Left hindlimb (tissue), 1 donor: ENCODE measurements at regions not wholly inside any gene's neighbourhood (a gene's known extent, or its start where the extent isn't known, plus 50 kb on each side); places are given as distances from the start of the nearest gene placed in this dataset.
"Not testable (repeated sequence)": the region's sequence is repeated elsewhere in the genome, so short reads cannot be mapped to it uniquely, and the experiment has no call there.

Source experiments
- DNase-seq: peaks from one replicate; pipeline ENCODE4 v3.0.0-alpha.2; 2018

DNA sequence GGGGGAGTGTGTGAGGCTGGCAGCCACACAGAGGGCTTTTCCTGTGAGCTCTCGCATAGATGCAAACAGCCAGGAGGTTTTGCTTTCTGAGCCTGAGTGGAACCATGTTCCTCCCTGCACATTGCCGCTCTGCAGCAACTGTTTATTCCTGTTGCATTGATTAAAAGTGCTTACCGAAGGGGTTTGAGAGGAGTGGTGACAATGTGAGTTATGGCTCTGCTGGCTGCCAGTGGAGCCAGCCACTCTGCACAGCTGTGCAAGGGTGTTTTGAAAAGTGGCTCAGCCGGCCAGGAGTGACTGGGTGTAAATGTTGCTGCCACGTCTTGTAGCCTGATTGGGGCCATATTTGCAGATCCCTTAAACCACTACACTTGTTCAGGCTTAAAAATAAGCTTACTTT is 114.9 kb upstream of the EEF2KMT start:
- DNase-seq: not testable (repeated sequence)

DNA sequence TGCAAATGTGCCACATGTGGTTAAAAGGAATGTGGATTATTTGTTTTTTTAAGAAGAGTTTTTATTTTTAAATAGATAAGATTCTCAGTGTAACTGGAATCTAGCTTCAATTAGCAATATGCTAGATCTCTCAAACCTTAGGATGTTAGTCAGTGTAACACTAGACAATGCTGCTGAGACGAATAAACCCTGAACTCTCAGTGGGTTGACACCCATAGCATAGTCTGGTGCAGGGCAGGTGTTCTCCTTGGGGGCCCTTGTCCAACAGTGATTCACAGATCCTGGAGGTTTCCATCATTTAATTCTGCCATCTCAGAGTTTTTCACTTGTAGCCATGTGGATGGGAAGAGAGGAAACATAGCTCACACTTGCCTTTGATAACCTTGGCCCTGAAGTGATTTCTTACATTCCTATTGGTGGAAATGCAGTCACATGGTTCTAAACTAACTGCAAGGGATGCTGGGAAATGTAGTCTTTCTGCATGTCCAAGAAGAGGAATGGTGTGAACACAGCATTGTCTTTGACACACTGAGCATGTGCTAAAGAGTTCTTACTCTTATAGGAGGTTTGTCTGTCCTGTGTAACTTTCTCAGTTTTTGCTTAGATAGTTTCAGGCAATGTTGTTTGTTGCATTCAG is 110.4 kb upstream of the EEF2KMT start:
- not testable (repeated sequence) for DNase-seq

DNA sequence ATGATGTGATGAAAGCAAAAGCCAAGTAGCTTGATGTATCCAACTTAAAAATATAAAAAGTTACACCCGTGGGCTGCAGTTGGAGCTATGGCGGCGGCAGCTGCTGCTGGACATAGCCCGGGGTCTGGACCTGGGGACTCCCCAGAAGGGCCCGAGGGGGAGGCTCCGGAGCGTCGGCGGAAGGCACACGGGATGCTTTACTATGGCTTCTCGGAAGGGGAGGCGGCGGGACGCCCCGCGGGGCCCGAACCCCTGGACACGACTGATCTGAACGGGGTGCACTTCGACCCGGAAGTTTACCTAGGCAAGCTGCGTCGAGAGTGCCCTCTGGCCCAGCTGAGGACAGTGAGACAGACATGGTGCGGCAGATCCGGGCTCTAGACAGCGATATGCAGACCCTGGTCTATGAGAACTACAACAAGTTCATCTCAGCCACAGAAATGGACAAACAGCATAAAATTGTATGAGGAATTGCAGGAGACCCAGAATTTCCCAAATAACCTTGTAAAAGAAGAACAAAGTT is 109.5 kb upstream of the EEF2KMT start:
- no peak for DNase-seq

DNA sequence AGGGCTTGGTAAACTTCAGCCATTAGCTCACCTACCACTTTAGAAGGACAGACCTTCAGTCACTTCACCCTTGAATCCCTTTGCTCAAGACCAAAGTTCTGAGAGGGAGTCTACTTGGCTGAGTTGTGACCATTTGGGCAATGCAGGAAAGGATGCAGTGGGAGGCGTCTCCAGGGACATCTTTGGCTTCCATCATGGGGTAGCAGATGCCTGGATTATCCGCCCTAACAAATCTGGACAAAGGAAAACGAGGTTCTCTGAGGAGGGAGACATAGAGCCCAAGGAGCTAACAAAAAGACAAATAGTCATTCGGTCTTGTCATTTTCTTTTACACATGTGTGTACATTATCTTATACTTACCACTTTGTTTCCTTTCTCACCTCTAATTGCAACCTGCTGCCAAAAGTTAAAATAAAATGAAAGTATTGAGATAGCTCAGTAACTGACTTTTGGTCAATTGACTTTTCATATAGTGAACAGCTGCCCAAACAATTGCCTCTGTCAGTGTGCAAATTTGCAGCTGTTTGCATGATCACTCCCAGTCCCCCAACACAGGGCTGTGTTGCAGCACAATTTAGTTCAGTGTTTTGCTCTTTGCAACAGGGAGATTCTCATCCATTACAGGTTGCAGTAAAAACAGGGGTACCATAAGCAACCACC is 108.9 kb upstream of the EEF2KMT start:
- peak; percentile 37 for DNase-seq

DNA sequence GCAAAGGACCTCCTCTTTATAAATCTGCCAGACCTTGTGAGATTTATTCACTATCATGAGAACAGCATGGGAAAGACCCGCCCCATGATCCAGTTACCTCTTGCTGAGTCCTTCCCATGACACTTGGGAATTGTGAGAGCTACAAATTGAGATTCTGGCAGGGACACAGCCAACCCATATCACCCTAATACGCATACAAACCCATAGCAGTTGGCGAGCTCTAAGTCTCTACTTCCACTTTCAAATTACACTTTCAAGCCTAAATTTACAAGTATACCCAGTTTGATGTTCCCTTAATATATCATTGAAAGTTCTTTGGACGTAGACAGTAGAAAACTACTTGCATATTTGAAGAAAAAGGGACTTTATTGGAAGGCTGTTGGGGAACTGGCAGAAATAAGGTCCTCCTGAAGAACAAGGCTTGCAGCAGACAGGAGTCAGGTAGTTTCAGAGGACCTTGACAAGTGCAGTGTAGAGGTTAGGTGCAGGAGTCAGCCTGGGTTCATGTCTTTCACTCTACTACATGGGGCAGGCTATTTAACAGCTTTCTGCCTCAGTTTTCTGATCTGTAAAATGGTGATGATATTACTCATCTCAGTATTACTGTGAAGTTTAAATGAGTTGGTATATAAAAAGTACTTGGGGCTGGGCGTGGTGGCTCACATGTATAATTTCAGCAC is 107.9 kb upstream of the EEF2KMT start:
- no peak for DNase-seq

DNA sequence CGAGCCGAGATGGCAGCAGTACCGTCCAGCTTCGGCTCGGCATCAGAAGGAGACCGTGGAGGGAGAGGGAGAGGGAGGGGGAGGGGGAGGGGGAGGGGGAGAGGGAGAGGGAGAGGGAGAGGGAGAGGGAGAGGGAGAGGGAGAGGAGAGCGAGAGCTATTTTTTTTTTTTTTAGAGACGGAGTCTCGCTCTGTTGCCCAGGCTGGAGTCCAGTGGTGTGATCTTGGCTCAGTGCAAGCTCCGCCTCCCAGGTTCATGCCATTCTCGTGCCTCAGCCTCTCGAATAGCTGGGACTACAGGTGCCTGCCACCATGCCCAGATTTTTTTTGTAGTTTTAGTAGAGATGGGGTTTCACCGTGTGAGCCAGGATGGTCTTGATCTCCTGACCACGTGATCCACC is 106.1 kb upstream of the EEF2KMT start:
- DNase-seq: not testable (repeated sequence)

DNA sequence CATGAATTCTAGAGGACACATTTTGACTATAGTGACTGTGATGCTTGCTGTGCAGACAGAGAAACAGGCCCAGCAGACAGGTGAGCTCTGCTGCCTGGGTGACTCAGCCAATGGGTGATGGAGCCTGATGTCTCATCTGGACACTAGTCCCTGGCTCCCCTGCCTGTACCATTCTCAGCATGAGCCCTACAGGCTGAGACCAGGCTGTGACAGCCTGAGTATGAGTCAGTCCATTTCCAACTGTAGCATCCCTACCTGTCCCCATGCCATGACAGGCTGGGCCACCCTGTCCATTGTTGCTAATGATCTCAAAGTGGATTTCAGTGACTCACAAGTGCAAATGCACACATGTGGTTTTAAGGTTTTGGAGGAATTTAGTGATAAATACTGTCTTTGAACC is 102.5 kb upstream of the EEF2KMT start:
- no peak for DNase-seq

DNA sequence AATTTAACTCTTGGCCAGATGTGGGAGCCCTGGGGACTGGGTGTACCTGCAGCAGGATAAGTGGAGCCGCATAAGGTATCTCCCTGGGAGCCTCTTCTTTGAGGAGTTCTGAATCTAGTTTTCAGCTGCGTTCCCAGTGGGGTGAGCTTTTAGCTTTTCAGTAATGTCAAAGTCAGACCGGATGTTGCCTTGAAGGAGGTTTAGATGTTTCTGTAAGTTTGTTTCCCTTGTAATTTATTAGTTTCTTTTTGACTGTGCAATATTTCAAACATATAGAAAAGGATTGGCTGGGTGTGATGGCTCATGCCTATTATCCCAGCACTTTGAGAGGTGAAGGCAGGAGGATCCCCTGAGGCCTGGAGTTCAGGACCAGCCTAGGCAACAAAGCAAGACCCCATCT is 98.6 kb upstream of the EEF2KMT start:
- DNase-seq: no peak

DNA sequence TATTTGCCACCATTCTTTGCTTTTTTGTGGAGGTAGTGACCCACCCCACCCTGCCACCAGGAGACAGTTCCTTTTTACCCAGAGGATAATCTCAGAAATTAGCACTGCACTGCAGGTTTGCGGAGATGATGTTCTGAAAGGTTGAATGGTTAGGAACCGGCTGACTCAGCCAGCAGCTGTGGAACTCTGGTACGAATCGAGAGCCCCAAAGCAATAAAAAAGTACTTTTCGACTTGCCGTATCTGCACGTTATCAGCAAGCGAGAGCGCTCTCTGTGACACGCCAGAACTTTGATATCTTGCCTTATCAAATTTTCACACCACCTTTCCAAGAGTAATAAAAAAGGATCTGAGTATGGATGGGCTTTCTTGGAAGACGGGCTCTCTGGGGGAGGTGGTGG is 96.3 kb upstream of the EEF2KMT start:
- no peak for DNase-seq

DNA sequence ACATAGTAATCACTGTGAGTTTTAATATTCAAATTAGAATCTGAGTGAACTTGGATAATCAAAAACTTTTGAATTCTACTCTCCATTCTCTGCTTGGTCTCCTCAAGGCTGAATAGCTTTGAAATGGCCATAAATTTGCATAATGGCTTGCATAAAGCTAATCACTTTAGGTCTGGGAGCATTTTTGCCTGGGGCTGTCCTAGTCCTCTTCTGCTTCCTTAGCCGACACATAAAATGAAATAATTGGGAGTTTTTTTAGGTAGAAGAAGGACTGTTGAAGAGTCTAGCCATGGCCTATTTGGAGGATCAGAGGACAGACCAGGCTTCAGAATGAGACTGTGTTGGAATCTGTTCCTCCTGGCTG is 91.4 kb upstream of the EEF2KMT start:
- no peak for DNase-seq

DNA sequence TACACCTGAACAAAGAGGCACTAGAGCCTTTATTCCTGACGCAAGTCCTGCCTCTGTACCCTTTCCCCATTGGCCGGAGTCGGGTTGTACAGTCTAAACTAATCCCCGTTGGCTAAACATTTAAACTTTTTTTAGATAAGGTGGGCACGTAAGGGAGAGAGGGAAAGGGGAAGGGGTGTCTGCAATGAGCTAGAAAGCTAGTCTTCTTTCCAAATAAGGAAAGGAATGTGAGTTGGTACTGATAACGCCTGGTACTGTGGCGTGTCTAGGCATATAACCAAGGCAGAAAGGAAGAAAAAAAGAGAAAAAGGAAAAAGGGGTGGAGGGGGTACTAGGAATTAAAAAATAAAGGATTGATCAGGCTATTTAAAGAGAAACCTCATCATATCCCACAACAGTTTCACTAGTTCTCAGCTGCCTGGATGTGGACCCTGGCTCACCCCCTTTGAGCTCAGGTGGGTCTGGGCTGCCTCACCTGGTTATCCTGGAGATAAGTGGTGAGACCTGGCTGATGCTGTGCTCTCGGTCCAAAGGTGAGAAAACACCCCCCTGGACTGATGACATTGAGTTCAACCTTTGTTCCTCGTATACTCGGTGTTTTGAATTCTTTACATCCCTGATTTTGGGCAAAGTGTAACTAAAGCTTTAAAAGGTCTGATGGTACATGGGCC is 90.9 kb upstream of the EEF2KMT start:
- DNase-seq: no peak

DNA sequence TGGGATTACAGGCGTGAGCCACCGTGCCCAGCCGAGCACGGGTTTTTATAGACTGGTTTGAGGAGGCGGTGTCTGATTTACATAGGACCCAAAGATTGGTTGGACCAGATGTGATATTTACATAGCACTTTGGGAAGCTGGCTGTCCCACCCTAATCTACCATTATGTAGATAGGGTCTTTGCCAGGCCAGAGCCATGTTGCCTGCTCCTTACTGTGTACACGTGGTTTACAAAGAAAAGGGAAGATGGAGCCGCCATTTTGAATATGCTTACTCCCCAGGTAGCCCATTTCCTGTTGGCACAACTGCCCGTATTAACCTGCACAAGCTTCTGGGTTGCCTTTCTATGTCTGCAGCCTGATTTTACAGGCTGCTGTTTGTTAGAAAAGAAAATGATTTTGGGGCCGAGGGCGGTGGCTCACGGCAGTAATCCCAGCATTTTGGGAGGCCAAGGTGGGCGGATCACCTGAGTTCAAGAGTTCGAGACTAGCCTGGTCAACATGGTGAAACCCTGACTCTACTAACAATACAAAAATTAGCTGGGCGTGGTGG is 89.9 kb upstream of the EEF2KMT start:
- DNase-seq: no peak

DNA sequence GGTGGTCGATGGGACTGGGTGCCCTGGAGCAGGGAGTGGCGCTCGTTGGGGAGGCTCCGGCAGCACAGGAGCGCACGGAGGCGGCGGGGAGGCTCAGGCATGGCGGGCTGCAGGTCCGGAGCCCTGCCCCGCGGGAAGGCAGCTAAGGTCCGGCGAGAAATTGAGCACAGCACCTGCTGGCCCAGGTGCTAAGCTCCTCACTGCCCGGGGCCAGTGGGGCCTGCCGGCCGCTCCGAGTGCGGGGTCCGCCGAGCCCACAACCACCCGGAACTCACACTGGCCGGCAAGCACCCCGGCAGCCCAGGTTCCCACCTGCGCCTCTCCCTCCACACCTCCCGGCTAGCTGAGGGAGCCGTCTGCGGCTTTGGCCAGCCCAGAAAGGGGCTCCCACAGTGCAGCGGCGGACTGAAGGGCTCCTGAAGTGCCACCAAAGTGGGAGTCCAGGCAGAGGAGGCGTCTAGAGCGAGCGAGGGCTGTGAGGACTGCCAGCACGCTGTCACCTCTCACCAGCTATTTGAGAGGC is 88.8 kb upstream of the EEF2KMT start:
- DNase-seq: no peak

DNA sequence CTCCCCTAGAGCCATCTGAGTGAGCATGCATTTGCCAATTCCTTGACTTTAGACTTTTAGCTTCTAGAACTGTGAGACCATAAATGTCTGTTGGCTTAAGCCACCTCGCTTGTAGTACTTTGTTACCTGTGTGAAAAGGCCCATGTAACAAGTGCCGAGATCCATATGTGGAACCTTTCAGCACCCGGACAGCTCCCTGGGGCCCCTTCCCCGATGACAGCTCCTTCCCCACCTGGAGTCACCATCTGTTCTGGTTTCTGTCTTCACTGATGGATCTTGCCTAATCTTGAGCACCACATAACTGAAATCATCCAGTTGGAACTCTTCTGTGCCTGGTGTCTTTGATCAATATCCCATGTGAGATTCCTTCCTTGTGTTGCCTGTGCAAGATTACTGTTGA is 78.9 kb upstream of the EEF2KMT start:
- DNase-seq: no peak

DNA sequence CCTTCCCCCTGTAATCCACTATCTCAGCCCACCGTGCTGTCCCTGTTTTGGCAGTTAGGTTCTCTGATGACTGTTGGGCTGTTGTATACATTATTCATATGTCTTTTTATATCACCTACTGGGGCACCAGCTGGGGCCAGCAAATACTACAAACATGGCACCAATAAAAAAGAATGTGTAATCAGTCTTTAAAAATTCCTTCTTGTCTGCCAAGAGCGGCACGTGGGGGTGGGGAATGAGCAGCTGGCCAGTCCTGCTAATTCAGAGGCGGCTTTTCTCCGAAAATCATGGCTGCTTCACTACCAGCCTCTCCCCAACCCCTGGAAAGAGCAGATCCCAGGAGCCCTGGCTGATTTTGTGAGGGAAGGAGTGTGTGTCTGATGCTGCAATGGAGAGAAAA is 77.7 kb upstream of the EEF2KMT start:
- no peak for DNase-seq

DNA sequence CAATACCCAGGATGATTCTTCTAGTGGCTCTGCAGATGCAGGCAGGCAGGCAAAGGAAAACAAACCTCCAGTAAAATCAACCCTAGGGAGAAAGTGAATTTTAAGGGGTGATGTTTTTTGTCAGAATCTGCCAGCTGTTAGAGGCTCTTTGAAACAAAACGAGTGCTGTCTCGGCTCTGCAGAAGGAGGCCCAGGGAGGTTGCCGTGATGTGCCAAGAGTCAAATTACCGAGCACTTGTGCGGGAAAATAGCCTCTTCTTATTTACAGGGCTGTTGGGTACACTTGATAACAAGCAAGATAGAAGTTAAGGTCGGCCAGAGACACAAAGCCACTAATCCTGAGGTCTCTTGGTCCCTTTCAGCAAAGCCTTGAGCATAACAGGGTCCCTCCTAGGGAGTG is 68.9 kb upstream of the EEF2KMT start:
- no peak for DNase-seq

DNA sequence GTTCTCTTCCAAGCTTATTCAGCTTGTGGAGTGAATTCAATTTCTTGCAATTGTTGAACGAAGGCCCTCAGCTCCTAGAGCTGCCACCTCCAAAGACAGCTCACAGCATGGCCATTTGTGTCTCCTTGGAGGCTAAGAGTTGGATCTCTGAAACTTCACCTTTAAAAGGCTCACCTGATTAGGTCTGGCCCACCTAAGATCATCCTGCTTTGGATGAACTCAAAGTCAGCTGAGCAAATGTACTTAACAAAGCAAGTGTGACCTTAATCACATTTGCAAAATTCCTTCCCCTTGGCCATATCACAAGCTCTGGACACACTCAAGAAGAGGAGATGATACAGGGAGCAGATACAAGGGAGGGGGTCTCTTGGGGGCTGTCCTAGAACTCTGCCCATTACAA is 67.8 kb upstream of the EEF2KMT start:
- DNase-seq: not testable (repeated sequence)

DNA sequence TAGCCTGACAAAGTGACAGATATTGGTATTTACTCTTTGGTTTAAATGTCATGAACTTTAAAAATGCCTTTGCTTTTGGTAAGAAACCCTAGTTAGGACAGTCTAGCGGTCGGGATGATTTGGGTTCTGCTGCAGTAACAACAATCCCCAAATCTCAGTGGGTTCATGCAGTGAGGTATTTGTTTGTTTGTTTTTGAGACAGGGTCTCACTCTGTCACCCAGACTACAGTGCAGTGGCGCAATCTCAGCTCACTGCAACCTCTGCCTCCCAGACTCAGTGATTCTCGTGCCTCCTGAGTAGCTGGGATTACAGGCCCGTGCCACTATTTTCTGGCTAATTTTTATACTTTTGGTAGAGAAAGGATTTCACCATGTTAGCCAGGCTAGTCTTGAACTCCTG is 65.2 kb upstream of the EEF2KMT start:
- not testable (repeated sequence) for DNase-seq

DNA sequence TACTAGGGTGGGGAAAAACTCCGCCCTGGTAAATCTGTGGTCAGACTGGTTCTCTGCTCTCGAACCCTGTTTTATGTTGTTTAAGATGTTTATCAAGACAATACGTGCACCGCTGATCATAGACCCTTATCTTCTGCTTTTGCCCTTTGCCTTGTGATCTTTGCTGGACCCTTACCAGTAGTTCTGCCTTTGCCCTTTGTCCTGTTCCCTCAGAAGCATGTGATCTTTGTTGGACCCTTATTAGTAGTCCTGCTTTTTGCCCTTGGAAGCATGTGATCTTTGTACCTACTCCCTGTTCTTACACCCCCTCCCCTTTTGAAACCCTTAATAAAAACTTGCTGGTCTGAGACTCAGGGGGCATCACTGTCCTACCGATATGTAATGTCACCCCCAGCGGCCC is 64.3 kb upstream of the EEF2KMT start:
- DNase-seq: not testable (repeated sequence)

DNA sequence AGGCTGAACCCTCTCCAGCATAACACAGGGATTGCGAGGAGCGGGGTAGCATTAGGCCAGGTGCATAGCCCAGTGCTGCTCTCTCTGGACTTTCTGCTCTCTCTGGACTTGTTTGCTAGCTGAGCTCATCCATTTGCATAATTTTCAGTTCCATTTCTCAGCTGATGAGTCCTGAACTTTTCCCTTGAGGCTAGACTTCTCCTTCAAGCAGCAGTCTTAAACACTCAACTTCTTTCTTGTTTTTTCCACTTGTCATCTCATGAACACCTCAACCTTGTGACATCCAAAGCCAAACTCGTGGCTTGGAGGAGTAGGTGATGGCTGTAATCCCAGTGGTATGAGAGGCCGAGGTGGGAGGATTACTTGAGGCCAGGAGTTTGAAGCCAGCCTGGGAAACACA is 62.4 kb upstream of the EEF2KMT start:
- not testable (repeated sequence) for DNase-seq

DNA sequence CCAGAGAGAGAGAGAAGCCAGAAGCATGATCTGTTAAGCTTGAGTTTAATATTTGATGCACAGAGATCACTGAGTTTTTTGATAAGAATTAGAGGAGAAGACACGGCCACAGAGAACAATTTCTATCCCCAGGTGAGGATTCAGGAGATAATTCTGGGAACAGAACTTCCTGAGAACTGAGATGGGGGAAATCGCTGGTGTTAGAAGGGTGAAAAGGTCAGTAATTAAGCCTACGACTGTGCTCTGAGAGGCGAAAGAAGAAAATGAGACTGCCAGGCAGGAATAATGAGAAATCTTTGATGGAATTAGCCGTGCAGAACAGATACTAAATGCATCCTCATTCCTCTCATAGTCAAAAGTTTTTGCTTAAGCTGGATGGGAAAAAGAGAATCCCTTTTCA is 61.9 kb upstream of the EEF2KMT start:
- DNase-seq: not testable (repeated sequence)

DNA sequence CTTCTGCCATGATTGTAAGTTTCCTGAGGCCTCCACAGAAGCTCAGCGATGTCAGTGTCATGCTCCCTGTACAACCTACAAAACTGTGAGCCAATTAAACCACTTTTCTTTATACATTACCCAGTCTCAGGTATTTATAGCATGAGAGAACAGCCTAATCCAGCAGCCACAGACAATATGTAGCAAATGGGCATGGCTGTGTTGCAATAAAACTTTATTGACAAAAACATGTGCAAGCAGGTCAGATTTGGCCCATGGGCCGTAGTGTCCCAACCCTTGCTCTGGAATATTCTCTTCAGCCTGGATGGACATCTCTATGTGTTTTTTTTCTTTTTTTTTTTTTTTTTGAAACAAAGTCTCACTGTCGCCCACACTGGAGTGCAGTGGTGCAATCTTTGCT is 60.9 kb upstream of the EEF2KMT start:
- no peak for DNase-seq

DNA sequence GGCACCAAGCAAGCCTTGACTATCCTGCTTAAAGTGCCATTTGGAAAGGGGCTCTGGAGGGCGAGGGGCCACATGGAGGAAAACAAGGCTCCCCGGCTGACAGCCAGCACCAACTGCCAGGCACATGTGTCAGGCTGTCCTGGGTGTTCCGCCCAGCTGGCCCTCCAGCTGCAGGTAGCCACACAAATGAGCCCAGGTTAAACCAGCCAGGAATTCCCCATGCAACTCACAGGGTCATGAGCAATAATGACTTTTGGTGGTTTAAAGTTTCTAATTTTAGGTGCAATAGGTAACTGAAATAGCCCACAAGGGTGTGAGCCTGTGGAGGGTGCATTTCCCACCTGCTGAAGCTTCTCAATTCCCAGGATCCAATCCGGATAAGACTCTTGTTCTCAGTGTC is 58.9 kb upstream of the EEF2KMT start:
- DNase-seq: not testable (repeated sequence)
